GM12892 (cell line): ENCODE measurements at regions not wholly inside any gene's neighbourhood (a gene's known extent, or its start where the extent isn't known, plus 50 kb on each side); places are given as distances from the start of the nearest gene placed in this dataset.

Experiments used
- POLR2A ChIP-seq: IDR thresholded peaks from 2 replicates; pipeline ENCODE4 v1.6.1; 2011; ENCODE audit warnings: low read depth, low read length, control low read depth
- POLR2AphosphoS5 ChIP-seq: IDR thresholded peaks from 2 replicates; pipeline ENCODE4 v1.6.1; 2011; ENCODE audit warnings: low read depth, low read length, control low read depth
- TAF1 ChIP-seq: IDR thresholded peaks from 2 replicates; pipeline ENCODE4 v1.6.1; 2011; ENCODE audit warnings: low read depth, mild to moderate bottlenecking, control low read depth, low read length, borderline replicate concordance

DNA sequence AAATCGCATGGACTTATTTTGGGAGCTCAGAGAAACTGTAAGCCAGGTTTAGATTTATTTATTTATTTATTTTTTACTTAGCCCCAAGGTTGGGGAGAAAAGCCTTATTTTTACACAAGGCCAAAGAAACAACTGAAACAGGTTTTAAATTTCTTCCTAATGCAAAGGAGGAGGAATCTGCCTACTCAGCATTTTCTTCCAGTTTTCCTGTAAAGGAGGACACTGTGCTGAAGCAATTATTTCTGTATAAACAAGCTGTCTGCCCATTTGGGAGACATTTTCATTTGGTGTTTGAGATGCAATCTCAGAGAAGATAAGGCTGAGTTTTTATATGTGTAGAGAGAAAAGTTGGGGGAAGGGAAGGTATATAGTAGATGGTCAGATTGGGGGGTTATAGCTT, 125.0 kb downstream of the ETAA1 start:
- TF ChIP-seq POLR2AphosphoS5, result no peak
- no peak for TF ChIP-seq POLR2A
- no peak for TF ChIP-seq TAF1
